H1 (cell line): ENCODE measurements at regions not wholly inside any gene's neighbourhood (a gene's known extent, or its start where the extent isn't known, plus 50 kb on each side); places are given as distances from the start of the nearest gene placed in this dataset.

Experiments
- ASH2L ChIP-seq: fragments of 200-600, 300-600 bp; sonication (generic); IDR thresholded peaks from one replicate; pipeline ENCODE4 v1.7.1; 2017; ENCODE audit warnings: low read length
- ATF2 ChIP-seq: IDR thresholded peaks from 2 replicates; pipeline ENCODE4 v1.6.1; 2012; ENCODE audit warnings: low read length, inconsistent platforms
- CBX5 ChIP-seq: fragments of 300-800, 300-1000 bp; sonication (generic); IDR thresholded peaks from 2 replicates; pipeline ENCODE4 v1.7.1; 2016; ENCODE audit warnings: antibody characterized with exemption, low read length, low read depth
- CBX8 ChIP-seq: fragments of 300-800, 300-1000 bp; sonication (generic); IDR thresholded peaks from 2 replicates; pipeline ENCODE4 v1.7.1; 2016; ENCODE audit warnings: low read depth, low read length, borderline replicate concordance
- CHD2 ChIP-seq: IDR thresholded peaks from 2 replicates; pipeline ENCODE4 v1.6.1; 2012; ENCODE audit warnings: low read length, improper control_type of control experiment
- CHD7 ChIP-seq: fragments of 300-600 bp; sonication (generic); IDR thresholded peaks from 2 replicates; pipeline ENCODE4 v1.7.1; 2012; ENCODE audit warnings: low read length, moderate library complexity, mild to moderate bottlenecking, inconsistent platforms; ENCODE audit not compliant: insufficient replicate concordance
- CTBP2 ChIP-seq: IDR thresholded peaks from 2 replicates; pipeline ENCODE4 v1.7.0; 2011; ENCODE audit warnings: borderline replicate concordance, mild to moderate bottlenecking, moderate library complexity, mixed read lengths, low read length; ENCODE audit not compliant: insufficient read depth, insufficient read length
- FOSL1 ChIP-seq: IDR thresholded peaks from 2 replicates; pipeline ENCODE4 v1.6.1; 2011; ENCODE audit warnings: mild to moderate bottlenecking, low read depth, low read length, moderate library complexity; ENCODE audit not compliant: insufficient read depth
- GTF2F1 ChIP-seq: IDR thresholded peaks from 2 replicates; pipeline ENCODE4 v1.6.1; 2012; ENCODE audit warnings: low read depth, low read length, improper control_type of control experiment, borderline replicate concordance
- MAFK ChIP-seq: IDR thresholded peaks from 2 replicates; pipeline ENCODE4 v1.6.1; 2012; ENCODE audit warnings: low read depth, mild to moderate bottlenecking, improper control_type of control experiment, low read length
- RXRA ChIP-seq: IDR thresholded peaks from 2 replicates; pipeline ENCODE4 v1.6.1; 2011; ENCODE audit warnings: low read depth, mild to moderate bottlenecking, low read length, moderate library complexity; ENCODE audit not compliant: insufficient read depth

GRCh38 chr12:87818441-87818840 lies 210.8 kb downstream of the C12orf50 start (continued):
- TF ChIP-seq CHD7, result no peak
- TF ChIP-seq ASH2L, result no peak
- TF ChIP-seq ATF2, result no peak
- no peak for TF ChIP-seq CHD2
- TF ChIP-seq CTBP2, result no peak
- no peak for TF ChIP-seq CBX5
- TF ChIP-seq GTF2F1, result no peak
- TF ChIP-seq FOSL1, result no peak
- no peak for TF ChIP-seq RXRA
- TF ChIP-seq CBX8, result no peak
- no peak for TF ChIP-seq MAFK
- TF ChIP-seq, all 59 proteins: peak for 0
